ENCODE measurements at regions not wholly inside any gene's neighbourhood (a gene's known extent, or its start where the extent isn't known, plus 50 kb on each side); places are given as distances from the start of the nearest gene placed in this dataset.

GRCh38 chr6:109303640-109304283 is 78.5 kb downstream of the CD164 start (continued):
- TF ChIP-seq SP2 (tag by site-specific recombination; IDR thresholded peaks at IDR 0.05) = no peak

GRCh38 chr6:109303164-109303563 is 79.1 kb downstream of the CD164 start:
- H3K36me3 ChIP-seq (ENCODE audit: control insufficient read depth in 2 of 2, insufficient read depth in 1 of 2, low read length in 2 of 2) = peaks cover 0 to 29% of the 10 kb centered on the region in 2 experiments; a peak in 1 of 3 replicates
- ChIA-PET CTCF (no interaction called here), POLR2A (no interaction called here)
- H3K27ac ChIP-seq (ENCODE audit: extremely low read depth, low read depth, low read length) = no peak overlapping the region
- H3K4me1 ChIP-seq (ENCODE audit: control insufficient read depth, insufficient read depth, low read length) = no peaks in the 10 kb centered on the region
- no peaks in the 10 kb centered on the region for H3K9me3 ChIP-seq (ENCODE audit: control insufficient read depth, insufficient read depth, low read depth, low read length)
- TF ChIP-seq MEIS1 (CRISPR knock-in tag; IDR thresholded peaks at IDR 0.05; ENCODE audit: borderline replicate concordance) (no peak), TSHZ1 (tag by site-specific recombination; IDR thresholded peaks at IDR 0.05; ENCODE audit: borderline replicate concordance) (no peak), ZBTB44 (tag by site-specific recombination; IDR thresholded peaks at IDR 0.05) (no peak), ZNF202 (tag by site-specific recombination; IDR thresholded peaks at IDR 0.05; ENCODE audit: borderline replicate concordance) (no peak), HOXA7 (CRISPR knock-in tag; IDR thresholded peaks at IDR 0.05; ENCODE audit: borderline replicate concordance) (no peak), ZNF426 (tag by site-specific recombination; IDR thresholded peaks at IDR 0.05) (no peak), BCL11A (tag by site-specific recombination; IDR thresholded peaks at IDR 0.05; ENCODE audit: low read depth) (no peak), ZNF473 (tag by site-specific recombination; IDR thresholded peaks at IDR 0.05) (no peak), SP3 (tag by site-specific recombination; IDR thresholded peaks at IDR 0.05) (no peak), ZNF292 (tag by site-specific recombination; IDR thresholded peaks at IDR 0.05; ENCODE audit: borderline replicate concordance, low read depth) (no peak), ZNF558 (tag by site-specific recombination; IDR thresholded peaks at IDR 0.05) (no peak), ZNF549 (tag by site-specific recombination; IDR thresholded peaks at IDR 0.05) (no peak), KLF17 (tag by site-specific recombination; IDR thresholded peaks at IDR 0.05) (no peak), TRIM28 (IDR thresholded peaks at IDR 0.05; ENCODE audit: borderline replicate concordance, low read length) (no peak)
- no peak overlapping the region for H3K4me3 ChIP-seq (ENCODE audit: low read depth, low read length)

GRCh38 chr6:109302176-109302575 is 80.1 kb downstream of the CD164 start:
- H3K36me3 ChIP-seq (ENCODE audit: control insufficient read depth in 2 of 2, insufficient read depth in 1 of 2, low read length in 2 of 2) = peaks cover 0 to 25% of the 10 kb centered on the region in 2 experiments; a peak in 1 of 3 replicates
- H3K27ac ChIP-seq (ENCODE audit: extremely low read depth, low read depth, low read length) = no peak overlapping the region
- POLR2A ChIA-PET = no interaction called here
- CTCF ChIA-PET = no interaction called here
- no peak overlapping the region for H3K4me3 ChIP-seq (ENCODE audit: low read depth, low read length)
- no peaks in the 10 kb centered on the region for H3K9me3 ChIP-seq (ENCODE audit: control insufficient read depth, insufficient read depth, low read depth, low read length)
- H3K4me1 ChIP-seq (ENCODE audit: control insufficient read depth, insufficient read depth, low read length) = no peaks in the 10 kb centered on the region
- TF ChIP-seq ZBTB10 (tag by site-specific recombination; IDR thresholded peaks at IDR 0.05) (no peak), ZSCAN16 (tag by site-specific recombination; IDR thresholded peaks at IDR 0.05) (no peak), ZNF629 (tag by site-specific recombination; IDR thresholded peaks at IDR 0.05) (no peak), ZNF324 (tag by site-specific recombination; IDR thresholded peaks at IDR 0.05) (no peak), ZNF639 (tag by site-specific recombination; IDR thresholded peaks at IDR 0.05) (no peak), ZBTB21 (tag by site-specific recombination; IDR thresholded peaks at IDR 0.05) (no peak), ZNF16 (tag by site-specific recombination; IDR thresholded peaks at IDR 0.05; ENCODE audit: low read depth) (no peak), ZNF211 (tag by site-specific recombination; IDR thresholded peaks at IDR 0.05; ENCODE audit: low read depth) (no peak), ZNF155 (tag by site-specific recombination; IDR thresholded peaks at IDR 0.05) (no peak)
